ENCODE measurements at regions not wholly inside any gene's neighbourhood (a gene's known extent, or its start where the extent isn't known, plus 50 kb on each side); places are given as distances from the start of the nearest gene placed in this dataset.

DNA sequence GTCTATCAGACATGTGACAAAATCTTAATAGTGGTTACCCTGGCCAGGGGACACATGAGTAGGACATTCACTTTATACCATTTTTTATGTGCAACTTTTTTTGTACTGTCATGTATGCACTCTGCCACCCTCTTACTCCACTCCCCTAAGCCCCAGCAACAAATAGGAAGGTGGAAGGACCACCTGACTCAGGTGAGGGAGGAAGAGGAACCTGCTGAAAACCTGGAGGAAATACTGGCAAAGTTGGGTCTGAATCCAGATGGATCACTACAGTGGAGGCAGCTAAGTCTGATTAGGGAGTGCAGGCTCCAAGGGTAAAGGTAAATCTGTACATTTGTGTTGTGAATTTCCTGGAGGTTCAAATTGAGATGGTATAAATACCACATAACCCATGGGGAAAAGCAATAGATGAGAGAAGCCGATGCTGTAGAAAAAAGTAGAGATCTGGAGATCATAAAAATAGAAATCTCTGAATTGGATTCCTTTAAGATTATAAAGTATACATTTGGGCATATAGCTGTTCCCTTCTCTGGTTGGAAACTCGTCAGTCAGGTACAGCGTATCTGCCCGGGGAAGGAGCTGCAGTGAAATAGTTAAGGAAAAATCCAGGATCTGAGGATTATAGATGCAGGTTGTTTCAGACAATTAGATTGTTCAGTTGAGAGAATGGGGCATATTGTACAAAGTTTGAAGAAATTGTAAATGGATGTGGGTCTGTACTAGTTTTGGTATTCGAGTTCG lies 52.2 kb upstream of the OR9Q1 start:
- TF ChIP-seq EZH2phosphoT487 (IDR thresholded peaks at IDR 0.05; ENCODE audit: insufficient read depth, low read depth) (no peak), EZH2 (IDR thresholded peaks at IDR 0.05; ENCODE audit: insufficient read depth, poor library complexity, severe bottlenecking) (no peak)

Data from GM23248 (cell line).